CD4-positive, alpha-beta T cell (primary cell): ENCODE measurements at regions not wholly inside any gene's neighbourhood (a gene's known extent, or its start where the extent isn't known, plus 50 kb on each side); places are given as distances from the start of the nearest gene placed in this dataset.

Experiments
- ATAC-seq: fragments of 200-7000 bp; cut with Tn5 transposase; one replicate; pipeline ENCODE4 v1.10.0; 2022; ENCODE audit warnings: mild to moderate bottlenecking; ENCODE audit not compliant: poor library complexity
- CTCF ChIA-PET: fragments of 350-600 bp; sonication (Branson Sonifier 250); formaldehyde crosslinking; loops from one replicate; lab custom pipeline; 2021; ENCODE audit warnings: antibody characterized with exemption, inconsistent platforms; lab: Charles Lee
- POLR2A ChIA-PET: fragments of 350-600 bp; sonication (Branson Sonifier 250); formaldehyde crosslinking; loops from one replicate; lab custom pipeline; 2021; ENCODE audit warnings: antibody characterized with exemption, inconsistent platforms; lab: Charles Lee
- DNase-seq, 14 experiments: peaks; one replicate each; pipeline ENCODE4 v3.0.0-alpha.2; 2013 to 2020; ENCODE audit warnings: mixed read lengths in 2 of 14
- H3K27ac ChIP-seq, 2 donors: one replicate each; pipeline versions ENCODE4 v1.5.1 to v1.7.0; 2013; ENCODE audit warnings: low read length in 2 of 2, low read depth in 1 of 2, mild to moderate bottlenecking in 1 of 2
- H3K27me3 ChIP-seq, 2 experiments: 1 replicate in 1 of 2; 2 replicates in 1 of 2; pipeline versions ENCODE4 v1.6.1 to v1.7.0; 2013; ENCODE audit warnings: low read length in 2 of 2, control low read depth in 1 of 2, mild to moderate bottlenecking in 1 of 2, moderate library complexity in 1 of 2; ENCODE audit not compliant: insufficient read depth in 2 of 2, control insufficient read depth in 1 of 2
- H3K36me3 ChIP-seq: one replicate; pipeline ENCODE4 v1.6.1; 2013; ENCODE audit warnings: low read length, control low read depth; ENCODE audit not compliant: insufficient read depth
- H3K4me1 ChIP-seq: one replicate; pipeline ENCODE4 v1.6.1; 2013; ENCODE audit warnings: low read length, control low read depth; ENCODE audit not compliant: insufficient read depth
- H3K4me3 ChIP-seq: one replicate; pipeline ENCODE4 v1.5.1; 2013; ENCODE audit warnings: mild to moderate bottlenecking, low read length, moderate library complexity
- H3K9me3 ChIP-seq, 2 experiments: 1 replicate in 1 of 2; 2 replicates in 1 of 2; pipeline versions ENCODE4 v1.6.1 to v1.7.0; 2013; ENCODE audit warnings: low read length in 2 of 2, mild to moderate bottlenecking in 2 of 2, control low read depth in 1 of 2, moderate library complexity in 1 of 2; ENCODE audit not compliant: control insufficient read depth in 1 of 2, insufficient read depth in 1 of 2
- H3K27ac Mint-ChIP-seq: one replicate; pipeline ENCODE4 v1.8.0; 2020; ENCODE audit warnings: mixed read lengths
- H3K27me3 Mint-ChIP-seq: one replicate; pipeline ENCODE4 v1.8.0; 2021; ENCODE audit warnings: mixed read lengths
- H3K36me3 Mint-ChIP-seq: one replicate; pipeline ENCODE4 v1.8.0; 2021; ENCODE audit warnings: low read depth, mixed read lengths
- H3K4me1 Mint-ChIP-seq: one replicate; pipeline ENCODE4 v1.8.0; 2021; ENCODE audit warnings: low read depth, mixed read lengths
- H3K4me3 Mint-ChIP-seq: one replicate; pipeline ENCODE4 v1.8.0; 2020; ENCODE audit warnings: mild to moderate bottlenecking, mixed read lengths
- H3K9me3 Mint-ChIP-seq: one replicate; pipeline ENCODE4 v1.8.0; 2020; ENCODE audit warnings: mixed read lengths
- intact Hi-C, 2 experiments: fragments of 100-400 bp; cut with DNase I in 1 of 2; cut with micrococcal nuclease in 1 of 2; formaldehyde crosslinking; loops; one replicate each; pipeline versions ENCODE4 v1.15.1 to v1.9.0; 2023 to 2025; cut with DNase I, micrococcal nuclease
- TF ChIP-seq, protein P1 (sequence below): fragments of 200-600 bp; IDR thresholded peaks from one replicate; pipeline ENCODE4 v1.8.0; 2022; ENCODE audit warnings: antibody characterized with exemption, mild to moderate bottlenecking

DNA sequence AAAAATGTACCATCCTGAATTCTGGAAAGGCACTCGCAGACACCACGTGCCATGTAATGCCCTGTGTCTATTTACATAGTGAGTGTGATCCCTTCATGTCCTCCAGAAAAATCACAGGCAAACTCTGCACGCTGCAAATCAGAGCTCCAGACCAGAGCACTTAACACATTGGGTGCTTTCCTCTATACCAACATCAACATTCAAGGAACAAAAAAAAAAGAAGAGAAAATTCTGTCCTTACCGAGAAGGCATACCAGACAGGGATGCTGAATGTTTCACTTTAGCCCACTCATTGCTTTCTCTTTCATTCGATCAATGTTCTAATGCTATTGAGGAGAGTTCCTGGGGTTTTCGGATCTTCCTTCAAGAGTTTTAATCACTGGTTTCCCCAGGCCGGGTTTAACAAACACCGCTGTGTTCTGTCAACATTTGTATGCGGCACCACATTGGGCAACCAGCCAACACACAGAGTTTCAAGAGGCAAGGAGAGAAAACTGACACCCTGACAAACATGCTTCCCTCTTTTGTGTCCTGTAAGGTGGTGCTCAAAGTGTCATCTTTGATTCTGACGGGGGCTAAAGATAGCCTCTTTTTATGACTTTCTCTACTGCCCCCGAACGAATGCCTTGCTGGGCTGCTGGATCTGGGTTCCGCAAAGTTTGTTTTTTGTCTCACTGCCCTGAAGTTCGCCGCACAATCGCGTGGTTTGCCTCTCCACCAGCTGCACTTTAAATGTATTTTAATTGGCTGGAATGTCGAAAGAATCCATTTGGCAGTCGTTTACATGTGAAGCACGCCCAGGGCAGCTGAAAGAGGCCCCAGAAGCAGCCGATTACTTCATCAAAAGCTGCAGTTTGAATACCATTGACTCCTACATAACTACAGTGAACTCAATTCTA lies 106.4 kb upstream of the NCKAP5 start:
- CTCF ChIA-PET, result no interaction called here
- Histone ChIP-seq H3K36me3 (no peaks in the 10 kb centered on the region), H3K27ac (no peak overlapping the region), H3K4me3 (no peak overlapping the region), H3K9me3 (peaks cover 0 to 5% of the 10 kb centered on the region in 2 experiments), H3K4me1 (no peaks in the 10 kb centered on the region), H3K27me3 (no peaks in the 10 kb centered on the region)
- POLR2A ChIA-PET, result no interaction called here
- intact Hi-C loops, result no loop called here
- DNase-seq, result no peak
- H3K27me3 Mint-ChIP-seq, result peaks cover 12% of the 10 kb centered on the region
- H3K9me3 Mint-ChIP-seq, result peaks cover 5% of the 10 kb centered on the region
- no peak overlapping the region for H3K27ac Mint-ChIP-seq
- ATAC-seq, result no peak
- TF ChIP-seq, protein P1, sequence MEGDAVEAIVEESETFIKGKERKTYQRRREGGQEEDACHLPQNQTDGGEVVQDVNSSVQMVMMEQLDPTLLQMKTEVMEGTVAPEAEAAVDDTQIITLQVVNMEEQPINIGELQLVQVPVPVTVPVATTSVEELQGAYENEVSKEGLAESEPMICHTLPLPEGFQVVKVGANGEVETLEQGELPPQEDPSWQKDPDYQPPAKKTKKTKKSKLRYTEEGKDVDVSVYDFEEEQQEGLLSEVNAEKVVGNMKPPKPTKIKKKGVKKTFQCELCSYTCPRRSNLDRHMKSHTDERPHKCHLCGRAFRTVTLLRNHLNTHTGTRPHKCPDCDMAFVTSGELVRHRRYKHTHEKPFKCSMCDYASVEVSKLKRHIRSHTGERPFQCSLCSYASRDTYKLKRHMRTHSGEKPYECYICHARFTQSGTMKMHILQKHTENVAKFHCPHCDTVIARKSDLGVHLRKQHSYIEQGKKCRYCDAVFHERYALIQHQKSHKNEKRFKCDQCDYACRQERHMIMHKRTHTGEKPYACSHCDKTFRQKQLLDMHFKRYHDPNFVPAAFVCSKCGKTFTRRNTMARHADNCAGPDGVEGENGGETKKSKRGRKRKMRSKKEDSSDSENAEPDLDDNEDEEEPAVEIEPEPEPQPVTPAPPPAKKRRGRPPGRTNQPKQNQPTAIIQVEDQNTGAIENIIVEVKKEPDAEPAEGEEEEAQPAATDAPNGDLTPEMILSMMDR, result no peak
- no peaks in the 10 kb centered on the region for H3K4me1 Mint-ChIP-seq
- H3K4me3 Mint-ChIP-seq, result no peak overlapping the region
- H3K36me3 Mint-ChIP-seq, result no peaks in the 10 kb centered on the region

DNA sequence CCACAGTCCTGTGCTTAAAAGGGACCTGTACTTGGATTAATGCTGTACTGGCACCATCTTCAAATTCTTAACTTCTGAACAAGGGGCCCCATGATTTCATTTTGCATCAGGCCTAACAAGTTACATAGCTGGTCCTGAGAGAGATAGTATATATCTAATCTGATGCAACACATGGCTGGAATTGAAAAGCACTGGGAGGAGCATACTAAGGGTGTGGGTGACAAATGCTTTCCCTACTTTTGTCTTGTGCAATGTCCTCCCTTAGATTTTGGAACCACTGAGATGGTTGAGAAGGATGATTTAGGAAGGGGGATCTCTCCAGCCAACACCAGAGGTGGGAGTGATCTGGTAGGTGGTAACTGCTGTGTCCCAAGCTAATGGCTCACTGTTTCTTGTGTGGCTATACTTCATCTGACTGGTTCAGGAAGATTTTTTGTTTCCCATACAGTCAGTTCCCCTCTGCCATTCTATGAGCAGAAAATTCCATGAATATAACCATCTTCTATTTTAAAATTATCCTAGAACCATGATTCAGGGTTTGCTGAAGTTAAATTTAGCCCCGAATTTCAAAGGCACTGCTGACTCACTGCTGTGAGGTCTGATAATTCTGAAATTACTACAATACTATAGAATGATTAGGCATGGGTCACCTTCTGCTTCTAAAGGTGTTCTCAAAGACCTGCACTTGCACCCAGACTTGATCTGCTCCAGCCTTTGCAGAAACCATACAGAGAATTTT lies 108.3 kb upstream of the NCKAP5 start:
- ChIA-PET POLR2A (no interaction called here), CTCF (no interaction called here)
- no peaks in the 10 kb centered on the region for H3K36me3 Mint-ChIP-seq
- DNase-seq, result no peak
- TF ChIP-seq, protein P1, result no peak
- no peak overlapping the region for H3K27ac Mint-ChIP-seq
- Histone ChIP-seq H3K4me3 (no peak overlapping the region), H3K9me3 (no peaks in the 10 kb centered on the region), H3K4me1 (no peaks in the 10 kb centered on the region), H3K27ac (no peak overlapping the region), H3K36me3 (no peaks in the 10 kb centered on the region), H3K27me3 (no peaks in the 10 kb centered on the region)
- H3K9me3 Mint-ChIP-seq, result peaks cover 3% of the 10 kb centered on the region
- ATAC-seq, result no peak
- no peaks in the 10 kb centered on the region for H3K4me1 Mint-ChIP-seq
- no peak overlapping the region for H3K4me3 Mint-ChIP-seq
- peaks cover 12% of the 10 kb centered on the region for H3K27me3 Mint-ChIP-seq
- intact Hi-C loops, result no loop called here

DNA sequence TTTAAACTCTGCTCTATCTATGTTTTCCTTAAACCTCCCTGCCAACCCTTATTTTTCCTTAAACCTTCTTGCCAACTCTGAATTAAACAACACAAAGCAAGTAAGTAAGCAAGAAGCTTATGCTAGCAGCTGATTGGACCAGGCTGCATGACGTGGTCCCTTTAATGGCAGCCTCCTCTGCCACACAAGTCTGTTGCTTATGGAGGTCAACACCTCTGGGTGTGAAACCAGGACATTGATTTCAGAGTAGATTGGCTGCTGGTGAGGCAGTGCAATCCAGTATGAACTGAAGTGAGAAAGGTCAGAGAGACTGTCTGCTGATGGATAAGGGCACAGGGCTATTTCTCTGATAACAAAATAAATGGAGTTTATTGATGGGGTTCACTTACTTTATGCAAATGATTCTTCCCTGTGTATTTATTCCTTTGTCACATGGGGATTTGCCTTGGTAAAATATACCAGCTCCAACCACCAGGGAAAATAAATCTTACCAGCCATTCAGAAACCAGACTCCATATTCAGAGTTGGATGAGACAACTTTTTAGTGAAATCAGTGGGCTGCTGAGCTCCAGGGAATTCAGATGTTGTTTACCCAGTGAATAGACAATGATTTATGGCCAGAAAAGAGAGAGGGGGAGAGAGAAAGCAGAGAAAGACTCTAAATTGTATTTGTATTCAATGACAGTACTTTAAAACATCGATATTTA lies 112.2 kb upstream of the NCKAP5 start:
- no peak overlapping the region for H3K27ac Mint-ChIP-seq
- CTCF ChIA-PET, result no interaction called here
- intact Hi-C loops, result no loop called here

More for the DNA sequence above, 112.2 kb upstream of the NCKAP5 start:
- Mint-ChIP-seq H3K36me3 (no peaks in the 10 kb centered on the region), H3K27me3 (no peaks in the 10 kb centered on the region), H3K4me1 (no peaks in the 10 kb centered on the region), H3K4me3 (no peak overlapping the region), H3K9me3 (peaks cover 3% of the 10 kb centered on the region)
- TF ChIP-seq, protein P1, result no peak
- H3K36me3 ChIP-seq, result no peaks in the 10 kb centered on the region
- no peaks in the 10 kb centered on the region for H3K4me1 ChIP-seq
- no peak overlapping the region for H3K4me3 ChIP-seq
- H3K9me3 ChIP-seq, result no peaks in the 10 kb centered on the region
- DNase-seq (no peak), ATAC-seq (no peak)
- H3K27ac ChIP-seq, result no peak overlapping the region
- POLR2A ChIA-PET, result no interaction called here
- no peaks in the 10 kb centered on the region for H3K27me3 ChIP-seq
